ENCODE measurements at regions not wholly inside any gene's neighbourhood (a gene's known extent, or its start where the extent isn't known, plus 50 kb on each side); places are given as distances from the start of the nearest gene placed in this dataset.
"Not testable (repeated sequence)": the region's sequence is repeated elsewhere in the genome, so short reads cannot be mapped to it uniquely, and the experiment has no call there.

- no peak for FAIRE-seq
Measured at GRCh38 chr9:126057121-126057825, 269.4 kb upstream of the MVB12B start.

GRCh38 chr9:126058011-126058531 lies 268.6 kb upstream of the MVB12B start:
- peak; percentile 87 for FAIRE-seq

- FAIRE-seq: no peak
Measured at GRCh38 chr9:126058591-126058990, 268.0 kb upstream of the MVB12B start.

GRCh38 chr9:126061575-126061974 lies 265.1 kb upstream of the MVB12B start:
- FAIRE-seq: no peak

GRCh38 chr9:126062158-126062886 lies 264.3 kb upstream of the MVB12B start:
- no peak for FAIRE-seq

GRCh38 chr9:126063326-126063725 lies 263.3 kb upstream of the MVB12B start:
- no peak for FAIRE-seq

- no peak for FAIRE-seq
Measured at GRCh38 chr9:126066131-126066530, 260.5 kb upstream of the MVB12B start.

- no peak for FAIRE-seq
Measured at GRCh38 chr9:126067031-126067734, 259.4 kb upstream of the MVB12B start.

GRCh38 chr9:126068534-126069230 lies 257.9 kb upstream of the MVB12B start:
- no peak for FAIRE-seq

- FAIRE-seq: no peak
Measured at GRCh38 chr9:126069400-126069955, 257.2 kb upstream of the MVB12B start.

- FAIRE-seq: no peak
Measured at GRCh38 chr9:126070058-126070655, 256.5 kb upstream of the MVB12B start.

- FAIRE-seq: no peak
Measured at GRCh38 chr9:126071076-126071750, 255.4 kb upstream of the MVB12B start.

GRCh38 chr9:126077656-126078055 lies 249.0 kb upstream of the MVB12B start:
- not testable (repeated sequence) for FAIRE-seq

- no peak for FAIRE-seq
Measured at GRCh38 chr9:126080641-126081040, 246.0 kb upstream of the MVB12B start.

- FAIRE-seq: no peak
Measured at GRCh38 chr9:126081746-126082145, 244.9 kb upstream of the MVB12B start.

- FAIRE-seq: no peak
Measured at GRCh38 chr9:126084008-126084407, 242.6 kb upstream of the MVB12B start.

GRCh38 chr9:126084696-126085095 lies 241.9 kb upstream of the MVB12B start:
- FAIRE-seq: no peak

GRCh38 chr9:126085170-126085569 lies 241.5 kb upstream of the MVB12B start:
- FAIRE-seq: no peak

- no peak for FAIRE-seq
Measured at GRCh38 chr9:126088336-126088735, 238.3 kb upstream of the MVB12B start.

GRCh38 chr9:126089789-126090188 lies 236.8 kb upstream of the MVB12B start:
- no peak for FAIRE-seq

- no peak for FAIRE-seq
Measured at GRCh38 chr9:126093771-126094170, 232.9 kb upstream of the MVB12B start.
